ENCODE measurements at regions not wholly inside any gene's neighbourhood (a gene's known extent, or its start where the extent isn't known, plus 50 kb on each side); places are given as distances from the start of the nearest gene placed in this dataset.

DNA sequence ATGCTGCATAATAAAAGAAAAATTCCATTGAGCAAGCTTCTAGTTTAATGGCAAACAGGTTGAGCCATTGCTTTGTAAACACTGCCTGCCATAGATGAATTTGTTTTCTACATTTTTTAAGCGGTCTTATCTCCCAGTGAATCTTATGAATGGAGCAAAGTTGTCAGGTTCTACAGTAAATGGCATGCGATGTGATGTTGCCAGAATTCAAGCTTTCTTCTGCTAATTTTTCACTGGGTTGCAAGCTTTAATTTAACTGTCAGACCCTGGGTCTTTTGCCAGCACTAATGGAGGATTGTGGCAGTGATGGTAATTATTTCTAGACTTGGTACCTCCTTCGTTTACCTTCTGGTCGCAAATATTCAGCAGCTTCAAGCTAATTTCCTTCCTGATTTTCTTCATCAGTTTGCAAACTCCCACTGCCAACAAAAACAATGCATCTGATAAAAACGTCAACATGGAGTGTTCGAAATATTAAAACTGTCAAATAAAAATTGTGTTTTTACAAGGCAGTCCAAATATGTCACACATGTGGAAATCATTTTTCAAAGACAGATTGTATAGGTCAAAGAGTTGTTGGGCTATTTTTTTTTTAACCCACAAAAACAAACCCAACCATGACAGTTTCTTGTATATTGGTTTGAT, 274.2 kb upstream of the ERCC4 start:
- Histone ChIP-seq H3K79me2 (no peaks in the 10 kb centered on the region), H3K4me2 (peak overlapping the region; percentile 17), H2AFZ (no peak overlapping the region), H3K27me3 (no peaks in the 10 kb centered on the region), H3K9me3 (ENCODE audit: low read depth) (no peaks in the 10 kb centered on the region), H3K4me3 (no peak overlapping the region), H3K4me1 (ENCODE audit: insufficient read depth) (no peaks in the 10 kb centered on the region), H3K27ac (no peak overlapping the region), H3K9me2 (replicated peaks; ENCODE audit: insufficient read depth) (no peaks in the 10 kb centered on the region), H3K36me3 (replicated peaks; ENCODE audit: insufficient read depth, low read depth) (no peaks in the 10 kb centered on the region), H4K20me1 (ENCODE audit: insufficient read depth, poor library complexity, severe bottlenecking) (no peaks in the 10 kb centered on the region)
- 29% methylated on average over 6 of the region's 6 CpGs for WGBS (ENCODE audit: low lambda C conversion rate, missing lambda C conversion rate)
- no peak for DNase-seq (ENCODE audit: low spot score)
- TF ChIP-seq EZH2 (IDR thresholded peaks at IDR 0.05; ENCODE audit: borderline replicate concordance) (no peak), EZH2phosphoT487 (IDR thresholded peaks at IDR 0.05; ENCODE audit: low read depth, severe bottlenecking, unreplicated experiment) (no peak)
- TF ChIP-seq, protein P1, sequence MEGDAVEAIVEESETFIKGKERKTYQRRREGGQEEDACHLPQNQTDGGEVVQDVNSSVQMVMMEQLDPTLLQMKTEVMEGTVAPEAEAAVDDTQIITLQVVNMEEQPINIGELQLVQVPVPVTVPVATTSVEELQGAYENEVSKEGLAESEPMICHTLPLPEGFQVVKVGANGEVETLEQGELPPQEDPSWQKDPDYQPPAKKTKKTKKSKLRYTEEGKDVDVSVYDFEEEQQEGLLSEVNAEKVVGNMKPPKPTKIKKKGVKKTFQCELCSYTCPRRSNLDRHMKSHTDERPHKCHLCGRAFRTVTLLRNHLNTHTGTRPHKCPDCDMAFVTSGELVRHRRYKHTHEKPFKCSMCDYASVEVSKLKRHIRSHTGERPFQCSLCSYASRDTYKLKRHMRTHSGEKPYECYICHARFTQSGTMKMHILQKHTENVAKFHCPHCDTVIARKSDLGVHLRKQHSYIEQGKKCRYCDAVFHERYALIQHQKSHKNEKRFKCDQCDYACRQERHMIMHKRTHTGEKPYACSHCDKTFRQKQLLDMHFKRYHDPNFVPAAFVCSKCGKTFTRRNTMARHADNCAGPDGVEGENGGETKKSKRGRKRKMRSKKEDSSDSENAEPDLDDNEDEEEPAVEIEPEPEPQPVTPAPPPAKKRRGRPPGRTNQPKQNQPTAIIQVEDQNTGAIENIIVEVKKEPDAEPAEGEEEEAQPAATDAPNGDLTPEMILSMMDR (IDR thresholded peaks at IDR 0.05; ENCODE audit: poor library complexity): no peak

DNA sequence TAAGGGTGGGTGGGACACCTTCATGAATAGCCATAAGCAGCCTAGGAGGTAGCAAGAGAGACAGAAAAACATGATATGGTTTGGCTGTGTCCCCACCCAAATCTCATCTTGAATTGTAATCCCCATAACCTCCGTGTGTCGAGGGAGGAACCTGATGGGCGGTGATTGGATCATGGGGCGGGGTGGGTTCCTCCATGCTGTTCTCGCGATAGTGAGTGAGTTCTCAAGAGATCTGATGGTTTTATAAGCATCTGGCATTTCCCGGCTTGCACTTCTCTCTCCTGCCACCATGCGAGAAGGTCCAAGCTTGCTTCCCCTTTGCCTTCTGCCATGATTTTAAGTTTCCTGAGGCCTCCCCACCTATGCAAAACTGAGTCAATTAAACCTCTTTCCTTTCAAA, 259.1 kb upstream of the ERCC4 start:
- Histone ChIP-seq H3K4me2 (no peak overlapping the region), H3K27ac (no peak overlapping the region), H3K9me2 (replicated peaks; ENCODE audit: insufficient read depth) (no peaks in the 10 kb centered on the region), H2AFZ (no peak overlapping the region), H3K27me3 (no peaks in the 10 kb centered on the region), H3K9me3 (ENCODE audit: low read depth) (no peaks in the 10 kb centered on the region), H3K36me3 (replicated peaks; ENCODE audit: insufficient read depth, low read depth) (no peaks in the 10 kb centered on the region), H4K20me1 (ENCODE audit: insufficient read depth, poor library complexity, severe bottlenecking) (no peaks in the 10 kb centered on the region), H3K4me3 (no peak overlapping the region), H3K4me1 (ENCODE audit: insufficient read depth) (no peaks in the 10 kb centered on the region), H3K79me2 (no peaks in the 10 kb centered on the region)
- no peak for TF ChIP-seq EZH2 (IDR thresholded peaks at IDR 0.05; ENCODE audit: borderline replicate concordance)
- TF ChIP-seq, protein P1 (IDR thresholded peaks at IDR 0.05; ENCODE audit: poor library complexity): no peak
- no peak for TF ChIP-seq EZH2phosphoT487 (IDR thresholded peaks at IDR 0.05; ENCODE audit: low read depth, severe bottlenecking, unreplicated experiment)
- 94% methylated on average over 8 of the region's 8 CpGs for WGBS (ENCODE audit: low lambda C conversion rate, missing lambda C conversion rate)
- no peak for DNase-seq (ENCODE audit: low spot score)

DNA sequence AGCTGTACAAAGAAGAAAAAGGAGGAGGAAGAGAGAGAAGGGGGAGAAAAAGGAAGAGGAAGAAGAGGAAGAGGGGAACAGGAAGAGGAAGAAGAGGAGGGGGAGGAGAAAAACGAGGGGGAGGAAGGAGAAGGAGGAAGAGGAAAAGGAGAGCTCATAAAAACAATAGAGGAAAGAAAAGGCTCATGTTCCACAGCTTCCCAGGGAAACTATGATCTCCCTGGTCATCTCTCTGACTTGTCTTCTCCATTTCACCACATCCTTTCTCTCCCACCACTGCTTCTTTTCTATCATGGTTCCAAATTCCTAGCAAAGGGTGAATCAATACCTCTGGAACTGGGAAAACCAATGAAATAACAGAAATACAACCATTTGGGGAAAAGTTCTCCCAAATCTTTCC, 254.1 kb upstream of the ERCC4 start:
- Histone ChIP-seq H3K79me2 (no peaks in the 10 kb centered on the region), H3K36me3 (replicated peaks; ENCODE audit: insufficient read depth, low read depth) (no peaks in the 10 kb centered on the region), H3K4me3 (no peak overlapping the region), H3K9me2 (replicated peaks; ENCODE audit: insufficient read depth) (no peaks in the 10 kb centered on the region), H3K27me3 (no peaks in the 10 kb centered on the region), H2AFZ (no peak overlapping the region), H3K4me1 (ENCODE audit: insufficient read depth) (no peaks in the 10 kb centered on the region), H3K9me3 (ENCODE audit: low read depth) (no peaks in the 10 kb centered on the region), H3K4me2 (no peak overlapping the region), H4K20me1 (ENCODE audit: insufficient read depth, poor library complexity, severe bottlenecking) (no peaks in the 10 kb centered on the region), H3K27ac (no peak overlapping the region)
- no peak for DNase-seq (ENCODE audit: low spot score)
- TF ChIP-seq, protein P1 (IDR thresholded peaks at IDR 0.05; ENCODE audit: poor library complexity): no peak
- TF ChIP-seq EZH2phosphoT487 (IDR thresholded peaks at IDR 0.05; ENCODE audit: low read depth, severe bottlenecking, unreplicated experiment) (no peak), EZH2 (IDR thresholded peaks at IDR 0.05; ENCODE audit: borderline replicate concordance) (no peak)
- 100% methylated on average over 1 of the region's 1 CpG for WGBS (ENCODE audit: low lambda C conversion rate, missing lambda C conversion rate)

Data from hepatocyte (in vitro differentiated cells).